ENCODE measurements at regions not wholly inside any gene's neighbourhood (a gene's known extent, or its start where the extent isn't known, plus 50 kb on each side); places are given as distances from the start of the nearest gene placed in this dataset.
"Not testable (repeated sequence)": the region's sequence is repeated elsewhere in the genome, so short reads cannot be mapped to it uniquely, and the experiment has no call there.

DNA sequence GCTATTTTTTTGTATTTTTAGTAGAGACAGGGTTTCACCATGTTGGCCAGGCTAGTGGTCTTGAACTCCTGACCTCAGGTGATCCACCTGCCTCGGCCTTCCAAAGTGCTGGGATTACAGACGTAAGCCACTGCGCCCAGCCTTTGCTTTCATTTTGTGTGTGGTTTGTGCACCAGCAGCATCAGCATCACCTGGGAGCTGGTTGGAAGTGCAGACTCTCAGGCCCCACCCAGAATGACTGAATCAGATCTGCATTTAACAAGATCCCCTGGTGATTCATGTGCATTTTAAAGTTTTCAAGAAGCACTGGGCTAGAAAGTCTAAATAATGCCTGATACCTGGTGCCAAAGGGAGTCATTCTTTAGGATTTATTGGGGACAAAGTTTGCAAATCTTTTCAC, 73.4 kb upstream of the BNIP2 start (continued):
- TF ChIP-seq, protein P1, sequence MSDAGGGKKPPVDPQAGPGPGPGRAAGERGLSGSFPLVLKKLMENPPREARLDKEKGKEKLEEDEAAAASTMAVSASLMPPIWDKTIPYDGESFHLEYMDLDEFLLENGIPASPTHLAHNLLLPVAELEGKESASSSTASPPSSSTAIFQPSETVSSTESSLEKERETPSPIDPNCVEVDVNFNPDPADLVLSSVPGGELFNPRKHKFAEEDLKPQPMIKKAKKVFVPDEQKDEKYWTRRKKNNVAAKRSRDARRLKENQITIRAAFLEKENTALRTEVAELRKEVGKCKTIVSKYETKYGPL (CRISPR knock-in tag; IDR thresholded peaks at IDR 0.05) = no peak
- TF ChIP-seq, protein P2, sequence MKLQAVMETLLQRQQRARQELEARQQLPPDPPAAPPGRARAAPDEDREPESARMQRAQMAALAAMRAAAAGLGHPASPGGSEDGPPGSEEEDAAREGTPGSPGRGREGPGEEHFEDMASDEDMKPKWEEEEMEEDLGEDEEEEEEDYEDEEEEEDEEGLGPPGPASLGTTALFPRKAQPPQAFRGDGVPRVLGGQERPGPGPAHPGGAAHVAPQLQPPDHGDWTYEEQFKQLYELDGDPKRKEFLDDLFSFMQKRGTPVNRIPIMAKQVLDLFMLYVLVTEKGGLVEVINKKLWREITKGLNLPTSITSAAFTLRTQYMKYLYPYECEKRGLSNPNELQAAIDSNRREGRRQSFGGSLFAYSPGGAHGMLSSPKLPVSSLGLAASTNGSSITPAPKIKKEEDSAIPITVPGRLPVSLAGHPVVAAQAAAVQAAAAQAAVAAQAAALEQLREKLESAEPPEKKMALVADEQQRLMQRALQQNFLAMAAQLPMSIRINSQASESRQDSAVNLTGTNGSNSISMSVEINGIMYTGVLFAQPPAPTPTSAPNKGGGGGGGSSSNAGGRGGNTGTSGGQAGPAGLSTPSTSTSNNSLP (IDR thresholded peaks at IDR 0.05; ENCODE audit: low read depth, low read length) = no peak

DNA sequence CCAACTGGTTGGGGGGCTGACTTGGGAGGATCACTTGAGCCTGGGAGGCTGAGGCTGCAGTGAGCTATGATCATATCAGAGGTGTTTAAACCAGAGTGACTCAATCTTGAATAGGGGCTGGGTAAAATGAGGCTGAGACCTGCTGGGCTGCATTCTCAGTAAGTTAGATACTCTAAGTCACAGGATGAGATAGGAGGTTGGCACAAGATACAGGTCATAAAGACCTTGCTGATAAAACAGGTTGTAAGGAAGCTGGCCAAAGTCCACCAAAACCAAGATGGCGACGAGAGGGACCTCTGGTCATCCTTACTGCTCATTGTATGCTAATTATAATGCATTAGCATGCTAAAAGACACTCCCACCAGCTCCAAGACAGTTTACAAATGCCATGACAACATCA, 71.1 kb upstream of the BNIP2 start:
- H3K9ac ChIP-seq (ENCODE audit: insufficient read depth, low read depth, low read length); intact Hi-C loops (cut with micrococcal nuclease; ENCODE audit: unreplicated experiment); H3K79me2 ChIP-seq (ENCODE audit: insufficient read depth, low read length); CTCF ChIA-PET (ENCODE audit: low intra/inter-chr PET ratio, low total read pairs); H3K27me3 ChIP-seq (ENCODE audit: control insufficient read depth in 1 of 2, insufficient read depth in 2 of 2, low read length in 2 of 2); POLR2A ChIA-PET; H3K4me2 ChIP-seq (ENCODE audit: low read depth, low read length); BruUV-seq (replicated peaks); FAIRE-seq; H3K4me3 ChIP-seq (replicated peaks in 1 of 3; ENCODE audit: insufficient read depth in 1 of 3, low read depth in 2 of 3, low read length in 3 of 3); H3K36me3 ChIP-seq (replicated peaks in 1 of 2; ENCODE audit: control insufficient read depth in 1 of 2, insufficient read depth in 2 of 2, low read length in 2 of 2); H3K4me1 ChIP-seq (ENCODE audit: insufficient read depth, low read length); H2AFZ ChIP-seq (ENCODE audit: low read length); H4K20me1 ChIP-seq (ENCODE audit: insufficient read depth, low read length); H3K27ac ChIP-seq (ENCODE audit: extremely low read length, insufficient read depth, low read length); DNase-seq (ENCODE audit: low spot score); ATAC-seq; H3K9me3 ChIP-seq (ENCODE audit: low read length): not testable (repeated sequence)
- in situ Hi-C loops (cut with HindIII; ENCODE audit: extremely low pct_ligation_motif_present, low pct_unique_long_range_greater_than_20kb) = loop anchor here (10.0 kb wide), 1 partner anchor 65 kb away; no protein-coding TSS in a partner anchor
- no CpG with 5 or more reads among the region's 2 CpGs for WGBS (ENCODE audit: low lambda C conversion rate)
